Effector memory CD4-positive, alpha-beta T cell (primary cell): ENCODE measurements at regions not wholly inside any gene's neighbourhood (a gene's known extent, or its start where the extent isn't known, plus 50 kb on each side); places are given as distances from the start of the nearest gene placed in this dataset.

Source experiments
- DNase-seq, 3 donors: peaks; one replicate each; pipeline ENCODE4 v3.0.0-alpha.2; 2020
- H3K27ac ChIP-seq: 2 replicates; pipeline ENCODE4 v1.7.0; 2013; ENCODE audit warnings: mild to moderate bottlenecking, low read length, moderate library complexity; ENCODE audit not compliant: insufficient read depth, poor library complexity, severe bottlenecking
- H3K27me3 ChIP-seq: replicated peaks from 2 replicates; pipeline ENCODE4 v1.7.0; 2013; ENCODE audit warnings: mild to moderate bottlenecking, low read length; ENCODE audit not compliant: insufficient read depth, control insufficient read depth, poor library complexity, severe bottlenecking
- H3K36me3 ChIP-seq: 2 replicates; pipeline ENCODE4 v1.7.0; 2013; ENCODE audit warnings: mild to moderate bottlenecking, low read length, moderate library complexity; ENCODE audit not compliant: control insufficient read depth, insufficient read depth
- H3K4me1 ChIP-seq: 2 replicates; pipeline ENCODE4 v1.7.0; 2013; ENCODE audit warnings: low read length, mild to moderate bottlenecking; ENCODE audit not compliant: control insufficient read depth, insufficient read depth, poor library complexity, severe bottlenecking
- H3K4me3 ChIP-seq: 2 replicates; pipeline ENCODE4 v1.7.0; 2013; ENCODE audit warnings: low read length, low read depth, mild to moderate bottlenecking; ENCODE audit not compliant: insufficient read depth, poor library complexity, severe bottlenecking
- H3K9me3 ChIP-seq: 2 replicates; pipeline ENCODE4 v1.7.0; 2013; ENCODE audit warnings: mild to moderate bottlenecking, low read length, moderate library complexity; ENCODE audit not compliant: control insufficient read depth

GRCh38 chr1:239861985-239862384 is 229.7 kb upstream of the FMN2 start:
- H3K4me1 ChIP-seq: no peaks in the 10 kb centered on the region
- DNase-seq: no peak
- H3K27ac ChIP-seq: no peak overlapping the region
- H3K27me3 ChIP-seq: no peaks in the 10 kb centered on the region
- H3K9me3 ChIP-seq: no peaks in the 10 kb centered on the region
- no peak overlapping the region for H3K4me3 ChIP-seq
- H3K36me3 ChIP-seq: no peaks in the 10 kb centered on the region

- H3K36me3 ChIP-seq: no peaks in the 10 kb centered on the region
- no peaks in the 10 kb centered on the region for H3K9me3 ChIP-seq
- no peak for DNase-seq
- H3K4me1 ChIP-seq: no peaks in the 10 kb centered on the region
- H3K4me3 ChIP-seq: no peak overlapping the region
- H3K27me3 ChIP-seq: no peaks in the 10 kb centered on the region
- no peak overlapping the region for H3K27ac ChIP-seq
These were observed 223.4 kb upstream of the FMN2 start for GRCh38 chr1:239868058-239868832.

- Histone ChIP-seq H3K36me3 (no peaks in the 10 kb centered on the region), H3K9me3 (no peaks in the 10 kb centered on the region), H3K4me3 (no peak overlapping the region), H3K27me3 (no peaks in the 10 kb centered on the region), H3K27ac (no peak overlapping the region), H3K4me1 (no peaks in the 10 kb centered on the region)
- DNase-seq: no peak
These were observed 221.5 kb upstream of the FMN2 start for GRCh38 chr1:239870194-239870593.

- no peaks in the 10 kb centered on the region for H3K9me3 ChIP-seq
- H3K4me1 ChIP-seq: no peaks in the 10 kb centered on the region
- H3K27ac ChIP-seq: no peak overlapping the region
- no peak overlapping the region for H3K4me3 ChIP-seq
- no peaks in the 10 kb centered on the region for H3K27me3 ChIP-seq
- no peaks in the 10 kb centered on the region for H3K36me3 ChIP-seq
- DNase-seq: no peak
These were observed 219.1 kb upstream of the FMN2 start for GRCh38 chr1:239872626-239873025.

GRCh38 chr1:239874831-239875230 is 216.9 kb upstream of the FMN2 start:
- Histone ChIP-seq H3K36me3 (no peaks in the 10 kb centered on the region), H3K4me3 (no peak overlapping the region), H3K27ac (no peak overlapping the region), H3K27me3 (no peaks in the 10 kb centered on the region), H3K9me3 (no peaks in the 10 kb centered on the region), H3K4me1 (no peaks in the 10 kb centered on the region)
- no peak for DNase-seq

GRCh38 chr1:239879321-239880170 is 212.1 kb upstream of the FMN2 start:
- H3K27me3 ChIP-seq: no peaks in the 10 kb centered on the region
- no peaks in the 10 kb centered on the region for H3K9me3 ChIP-seq
- no peaks in the 10 kb centered on the region for H3K4me1 ChIP-seq
- H3K36me3 ChIP-seq: no peaks in the 10 kb centered on the region
- no peak overlapping the region for H3K27ac ChIP-seq
- DNase-seq: no peak
- no peak overlapping the region for H3K4me3 ChIP-seq

- H3K4me3 ChIP-seq: no peak overlapping the region
- no peaks in the 10 kb centered on the region for H3K27me3 ChIP-seq
- H3K27ac ChIP-seq: no peak overlapping the region
- H3K9me3 ChIP-seq: no peaks in the 10 kb centered on the region
- no peaks in the 10 kb centered on the region for H3K36me3 ChIP-seq
- H3K4me1 ChIP-seq: no peaks in the 10 kb centered on the region
- no peak for DNase-seq
These were observed 208.7 kb upstream of the FMN2 start for GRCh38 chr1:239882967-239883366.

GRCh38 chr1:239884796-239885195 is 206.9 kb upstream of the FMN2 start:
- H3K4me3 ChIP-seq: no peak overlapping the region
- no peaks in the 10 kb centered on the region for H3K4me1 ChIP-seq
- H3K36me3 ChIP-seq: no peaks in the 10 kb centered on the region
- no peak overlapping the region for H3K27ac ChIP-seq
- DNase-seq: no peak
- H3K27me3 ChIP-seq: no peaks in the 10 kb centered on the region
- H3K9me3 ChIP-seq: no peaks in the 10 kb centered on the region

GRCh38 chr1:239886266-239886665 is 205.4 kb upstream of the FMN2 start:
- H3K36me3 ChIP-seq: no peaks in the 10 kb centered on the region
- H3K4me3 ChIP-seq: no peak overlapping the region
- H3K4me1 ChIP-seq: no peaks in the 10 kb centered on the region
- no peaks in the 10 kb centered on the region for H3K27me3 ChIP-seq
- H3K9me3 ChIP-seq: no peaks in the 10 kb centered on the region
- H3K27ac ChIP-seq: no peak overlapping the region
- DNase-seq: no peak

GRCh38 chr1:239888639-239889038 is 203.0 kb upstream of the FMN2 start:
- Histone ChIP-seq H3K9me3 (no peaks in the 10 kb centered on the region), H3K4me1 (no peaks in the 10 kb centered on the region), H3K27me3 (no peaks in the 10 kb centered on the region), H3K4me3 (no peak overlapping the region), H3K36me3 (no peaks in the 10 kb centered on the region), H3K27ac (no peak overlapping the region)
- no peak for DNase-seq
